Fibroblast of pulmonary artery (primary cell): ENCODE measurements at regions not wholly inside any gene's neighbourhood (a gene's known extent, or its start where the extent isn't known, plus 50 kb on each side); places are given as distances from the start of the nearest gene placed in this dataset.
"Not testable (repeated sequence)": the region's sequence is repeated elsewhere in the genome, so short reads cannot be mapped to it uniquely, and the experiment has no call there.

Experiments used
- DNase-seq: peaks from one replicate; pipeline ENCODE4 v3.0.0-alpha.2; 2010; ENCODE audit warnings: low read depth
- H3K4me3 ChIP-seq: replicated peaks from 2 replicates; pipeline ENCODE4 v1.5.1; 2011; ENCODE audit warnings: low read depth, mild to moderate bottlenecking, control low read depth, low read length, moderate library complexity
- CTCF ChIP-seq: IDR thresholded peaks from 2 replicates; pipeline ENCODE4 v1.5.1; 2011; ENCODE audit warnings: mild to moderate bottlenecking, control low read depth, low read length, inconsistent platforms; ENCODE audit errors: missing control alignments

- no peak for TF ChIP-seq CTCF
- no peak for DNase-seq
- no peak overlapping the region for H3K4me3 ChIP-seq
These were observed 899.2 kb upstream of the API5 start for GRCh38 chr11:42412590-42412989.

GRCh38 chr11:42417691-42418090, 894.1 kb upstream of the API5 start:
- no peak overlapping the region for H3K4me3 ChIP-seq
- no peak for DNase-seq
- no peak for TF ChIP-seq CTCF

- H3K4me3 ChIP-seq: no peak overlapping the region
- no peak for TF ChIP-seq CTCF
- DNase-seq: peak; percentile 10
These were observed 889.7 kb upstream of the API5 start for GRCh38 chr11:42422090-42422489.

GRCh38 chr11:42434911-42435310, 876.9 kb upstream of the API5 start:
- not testable (repeated sequence) for H3K4me3 ChIP-seq, DNase-seq

- no peak for TF ChIP-seq CTCF
- DNase-seq: no peak
- no peak overlapping the region for H3K4me3 ChIP-seq
These were observed 867.4 kb upstream of the API5 start for GRCh38 chr11:42444406-42444805.

- DNase-seq: peak; percentile 73
- no peak for TF ChIP-seq CTCF
- no peak overlapping the region for H3K4me3 ChIP-seq
These were observed 849.1 kb upstream of the API5 start for GRCh38 chr11:42462558-42463310.

- no peak for TF ChIP-seq CTCF
- H3K4me3 ChIP-seq: no peak overlapping the region
- DNase-seq: no peak
These were observed 846.2 kb upstream of the API5 start for GRCh38 chr11:42465623-42466022.
